Adrenal gland (tissue), 9 donors: ENCODE measurements at regions not wholly inside any gene's neighbourhood (a gene's known extent, or its start where the extent isn't known, plus 50 kb on each side); places are given as distances from the start of the nearest gene placed in this dataset.

Experiments
- DNase-seq, 7 donors: peaks; one replicate each; pipeline ENCODE4 v3.0.0-alpha.2; 2019 to 2020
- H3K27ac ChIP-seq, 5 donors: fragments of 200-600 bp; sonication (generic) in 4 of 5; 1 replicate in 3 of 5; 2 replicates in 2 of 5; pipeline versions ENCODE4 v1.5.1 to v1.8.0; 2016 to 2020; ENCODE audit warnings: mild to moderate bottlenecking in 1 of 5
- H3K27me3 ChIP-seq: fragments of 200-600 bp; 2 replicates; pipeline ENCODE4 v1.8.0; 2021
- H3K36me3 ChIP-seq, 2 donors: fragments of 200-600 bp; replicated peaks in 1 of 2; 1 replicate in 1 of 2; 2 replicates in 1 of 2; pipeline versions ENCODE4 v1.5.1 to v1.8.0; 2018 to 2022
- H3K4me1 ChIP-seq, 2 donors: fragments of 200-600 bp; replicated peaks in 1 of 2; 1 replicate in 1 of 2; 2 replicates in 1 of 2; pipeline versions ENCODE4 v1.5.1 to v1.8.0; 2018 to 2021
- H3K4me3 ChIP-seq, 4 donors: fragments of 200-600 bp; sonication (generic) in 3 of 4; one replicate each; pipeline ENCODE4 v1.5.1; 2016 to 2018
- H3K9me3 ChIP-seq, 3 donors: fragments of 200-600 bp; sonication (generic) in 1 of 3; replicated peaks in 1 of 3; 1 replicate in 2 of 3; 2 replicates in 1 of 3; pipeline versions ENCODE4 v1.5.1 to v1.8.0; 2016 to 2021
- CTCF ChIP-seq, 6 experiments: fragments of 450-650 bp in 4 of 6; fragments of 200-600 bp in 2 of 6; sonication (generic) in 1 of 6; IDR thresholded peaks; 1 replicate in 5 of 6; 2 replicates in 1 of 6; pipeline versions ENCODE4 v1.5.1 to v1.8.0; 2016 to 2021; ENCODE audit warnings: antibody characterized with exemption in 6 of 6, mild to moderate bottlenecking in 2 of 6, moderate library complexity in 1 of 6
- POLR2A ChIP-seq, 2 donors: fragments of 450-650 bp; IDR thresholded peaks; one replicate each; pipeline ENCODE4 v1.6.1; 2017; ENCODE audit warnings: antibody characterized with exemption in 2 of 2, mild to moderate bottlenecking in 2 of 2, moderate library complexity in 1 of 2
- WGBS, 4 donors: extraction: QIAGEN DNeasy Blood & Tissue Kit in 2 of 4; methylation state at CpG; one replicate each; pipeline versions ENCODE4 v1.1.5 to v1.1.7; 2013 to 2017; 5-methylcytosine and 5-hydroxymethylcytosine counted together
- intact Hi-C, 2 donors: fragments of 100-400 bp; cut with DNase I; formaldehyde crosslinking; loops; one replicate each; pipeline versions ENCODE4 v1.14.1 to v1.15.0; 2022 to 2023
- donor health status: healthy with polysubstance abuse.
- donor health status: Bipolar disorder and iron deficiency.
- donor health status: DM: yes; HTN: yes; CAD: no.
- donor health status: DM: no; HTN: no; CAD: no.
- donor health status: DM: no; HTN: no; CAD: no.

GRCh38 chr17:27978689-27979175 is 63.7 kb upstream of the NLK start:
- Histone ChIP-seq H3K9me3 (no peaks in the 10 kb centered on the region), H3K4me1 (no peaks in the 10 kb centered on the region), H3K4me3 (no peak overlapping the region), H3K36me3 (no peaks in the 10 kb centered on the region), H3K27ac (no peak overlapping the region), H3K27me3 (no peaks in the 10 kb centered on the region)
- intact Hi-C loops = no loop called here
- no peak for TF ChIP-seq POLR2A (IDR thresholded peaks at IDR 0.05)
- TF ChIP-seq CTCF (IDR thresholded peaks at IDR 0.05) = no peak
- WGBS, 4 donors = 73 to 87% (median 79%) methylated on average over 5 of the region's 5 CpGs
- DNase-seq = no peak

- H3K4me3 ChIP-seq = no peak overlapping the region
- no peaks in the 10 kb centered on the region for H3K9me3 ChIP-seq
- intact Hi-C loops = no loop called here
- no peaks in the 10 kb centered on the region for H3K36me3 ChIP-seq
- no peaks in the 10 kb centered on the region for H3K27me3 ChIP-seq
- H3K4me1 ChIP-seq = peaks cover 0 to 8% of the 10 kb centered on the region in 2 donors
- 30 to 49% (median 33%) methylated on average over 3 of the region's 3 CpGs for WGBS, 4 donors
- TF ChIP-seq POLR2A (IDR thresholded peaks at IDR 0.05) (no peak), CTCF (IDR thresholded peaks at IDR 0.05) (no peak)
- no peak overlapping the region for H3K27ac ChIP-seq
- peak in 4 of 7 donors; percentile 29 to 61 (median 32) for DNase-seq
These were observed 62.4 kb upstream of the NLK start for GRCh38 chr17:27980043-27980442.

GRCh38 chr17:27981978-27982377 is 60.5 kb upstream of the NLK start:
- no peak for DNase-seq
- Histone ChIP-seq H3K36me3 (no peaks in the 10 kb centered on the region), H3K4me3 (no peak overlapping the region), H3K4me1 (peaks cover 0 to 9% of the 10 kb centered on the region in 2 donors), H3K27me3 (no peaks in the 10 kb centered on the region), H3K27ac (no peak overlapping the region), H3K9me3 (no peaks in the 10 kb centered on the region)
- intact Hi-C loops = no loop called here
- 78 to 86% (median 83%) methylated on average over 3 of the region's 3 CpGs for WGBS, 4 donors
- TF ChIP-seq POLR2A (IDR thresholded peaks at IDR 0.05) (no peak), CTCF (IDR thresholded peaks at IDR 0.05) (no peak)

GRCh38 chr17:27982688-27983087 is 59.8 kb upstream of the NLK start:
- H3K4me3 ChIP-seq = no peak overlapping the region
- no peaks in the 10 kb centered on the region for H3K9me3 ChIP-seq
- TF ChIP-seq POLR2A (IDR thresholded peaks at IDR 0.05) = no peak
- no peak for TF ChIP-seq CTCF (IDR thresholded peaks at IDR 0.05)
- intact Hi-C loops = no loop called here
- no peaks in the 10 kb centered on the region for H3K36me3 ChIP-seq
- H3K4me1 ChIP-seq = peaks cover 0 to 9% of the 10 kb centered on the region in 2 donors
- WGBS, 4 donors = 68 to 93% (median 84%) methylated on average over 2 of the region's 2 CpGs
- DNase-seq = peak in 1 of 7 donors; percentile 13
- H3K27ac ChIP-seq = no peak overlapping the region
- H3K27me3 ChIP-seq = no peaks in the 10 kb centered on the region
